ENCODE measurements at regions not wholly inside any gene's neighbourhood (a gene's known extent, or its start where the extent isn't known, plus 50 kb on each side); places are given as distances from the start of the nearest gene placed in this dataset.

GRCh38 chr12:74846116-74846515 is 308.5 kb downstream of the ATXN7L3B start:
- H3K36me3 ChIP-seq = no peaks in the 10 kb centered on the region
- H3K4me1 ChIP-seq = no peaks in the 10 kb centered on the region
- intact Hi-C loops (cut with DNase I) = no loop called here
- no peak for DNase-seq (ENCODE audit: low spot score in 2 of 2)
- no peak for TF ChIP-seq CTCF (IDR thresholded peaks at IDR 0.05)
- no peak overlapping the region for H3K27ac ChIP-seq
- H3K4me3 ChIP-seq = no peak overlapping the region
- H3K9me3 ChIP-seq = no peaks in the 10 kb centered on the region
- H3K27me3 ChIP-seq = no peaks in the 10 kb centered on the region

GRCh38 chr12:74847169-74847568 is 309.5 kb downstream of the ATXN7L3B start:
- no peak for DNase-seq (ENCODE audit: low spot score in 2 of 2)
- H3K9me3 ChIP-seq = no peaks in the 10 kb centered on the region
- intact Hi-C loops (cut with DNase I) = no loop called here
- H3K36me3 ChIP-seq = no peaks in the 10 kb centered on the region
- H3K27ac ChIP-seq = no peak overlapping the region
- no peaks in the 10 kb centered on the region for H3K27me3 ChIP-seq
- TF ChIP-seq CTCF (IDR thresholded peaks at IDR 0.05) = no peak
- no peaks in the 10 kb centered on the region for H3K4me1 ChIP-seq
- no peak overlapping the region for H3K4me3 ChIP-seq

- intact Hi-C loops (cut with DNase I) = no loop called here
- Histone ChIP-seq H3K4me3 (no peak overlapping the region), H3K36me3 (no peaks in the 10 kb centered on the region), H3K27ac (no peak overlapping the region), H3K4me1 (no peaks in the 10 kb centered on the region), H3K9me3 (no peaks in the 10 kb centered on the region), H3K27me3 (no peaks in the 10 kb centered on the region)
- no peak for DNase-seq (ENCODE audit: low spot score in 2 of 2)
- TF ChIP-seq CTCF (IDR thresholded peaks at IDR 0.05) = no peak
Observed at GRCh38 chr12:74848006-74848405, 310.4 kb downstream of the ATXN7L3B start.

- DNase-seq (ENCODE audit: low spot score in 2 of 2) = no peak
- Histone ChIP-seq H3K4me1 (no peaks in the 10 kb centered on the region), H3K27ac (no peak overlapping the region), H3K27me3 (no peaks in the 10 kb centered on the region), H3K9me3 (no peaks in the 10 kb centered on the region), H3K36me3 (no peaks in the 10 kb centered on the region), H3K4me3 (no peak overlapping the region)
- intact Hi-C loops (cut with DNase I) = no loop called here
- no peak for TF ChIP-seq CTCF (IDR thresholded peaks at IDR 0.05)
Observed at GRCh38 chr12:74849801-74850200, 312.2 kb downstream of the ATXN7L3B start.

GRCh38 chr12:74871817-74872216 is 334.2 kb downstream of the ATXN7L3B start:
- no peak for DNase-seq (ENCODE audit: low spot score in 2 of 2)
- H3K4me3 ChIP-seq = no peak overlapping the region
- no peaks in the 10 kb centered on the region for H3K36me3 ChIP-seq
- no peaks in the 10 kb centered on the region for H3K4me1 ChIP-seq
- intact Hi-C loops (cut with DNase I) = no loop called here
- no peak overlapping the region for H3K27ac ChIP-seq
- TF ChIP-seq CTCF (IDR thresholded peaks at IDR 0.05) = no peak
- no peaks in the 10 kb centered on the region for H3K27me3 ChIP-seq
- H3K9me3 ChIP-seq = no peaks in the 10 kb centered on the region

GRCh38 chr12:74885775-74886174 is 323.9 kb downstream of the KCNC2 start:
- H3K36me3 ChIP-seq = no peaks in the 10 kb centered on the region
- no peaks in the 10 kb centered on the region for H3K27me3 ChIP-seq
- H3K27ac ChIP-seq = no peak overlapping the region
- no peak for TF ChIP-seq CTCF (IDR thresholded peaks at IDR 0.05)
- DNase-seq (ENCODE audit: low spot score in 2 of 2) = no peak
- no peaks in the 10 kb centered on the region for H3K4me1 ChIP-seq
- no peak overlapping the region for H3K4me3 ChIP-seq
- intact Hi-C loops (cut with DNase I) = no loop called here
- no peaks in the 10 kb centered on the region for H3K9me3 ChIP-seq

Data from ascending aorta (tissue), 2 donors.